NCI-H1092 (cell line): ENCODE measurements at regions not wholly inside any gene's neighbourhood (a gene's known extent, or its start where the extent isn't known, plus 50 kb on each side); places are given as distances from the start of the nearest gene placed in this dataset.
A peak's percentile ranks its signal among the peaks of the same experiment; 100 is the strongest.
"Not testable (repeated sequence)": the region's sequence is repeated elsewhere in the genome, so short reads cannot be mapped to it uniquely, and the experiment has no call there.

Experiments
- DNase-seq: peaks from one replicate; lab custom pipeline; 2025; lab: John Stamatoyannopoulos, UW

DNA sequence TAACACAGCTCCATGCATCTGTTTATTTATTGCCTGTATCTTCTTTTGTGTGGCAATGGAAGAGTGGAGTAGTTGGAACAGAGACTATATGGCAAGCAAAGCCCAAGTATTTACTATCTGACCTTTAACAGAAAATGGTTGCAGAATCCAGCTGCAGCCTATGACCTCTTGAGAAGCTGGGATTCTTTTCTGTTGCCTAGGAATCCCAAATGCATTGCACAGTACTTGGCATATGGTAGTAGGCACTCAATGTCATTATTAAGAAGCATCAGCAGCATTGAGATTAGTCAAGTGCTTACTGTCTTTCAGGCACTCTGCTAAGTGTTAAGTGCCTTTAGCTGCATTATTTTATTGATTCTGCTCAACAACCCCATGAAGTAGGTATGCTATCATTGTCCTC lies 331.6 kb downstream of the CCDC85A start:
- DNase-seq: no peak

DNA sequence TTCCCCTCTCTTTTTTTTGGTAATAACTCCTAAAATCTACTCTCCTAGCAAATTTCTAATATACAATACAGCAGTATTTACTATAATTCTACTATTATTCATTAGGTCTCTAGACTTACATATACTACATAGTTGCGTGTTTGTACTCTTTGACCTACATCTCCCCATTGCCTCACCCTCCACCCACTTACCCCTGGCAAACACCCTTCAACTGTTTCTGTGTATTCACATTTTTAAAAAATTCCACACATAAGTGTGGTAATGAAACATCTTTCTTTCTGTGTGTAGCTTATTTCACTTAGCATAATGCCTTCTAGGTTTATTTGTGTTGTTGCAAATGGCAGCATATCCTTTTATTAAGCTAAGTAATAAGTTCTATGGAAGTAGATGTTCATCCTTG lies 336.0 kb downstream of the CCDC85A start:
- DNase-seq: no peak

DNA sequence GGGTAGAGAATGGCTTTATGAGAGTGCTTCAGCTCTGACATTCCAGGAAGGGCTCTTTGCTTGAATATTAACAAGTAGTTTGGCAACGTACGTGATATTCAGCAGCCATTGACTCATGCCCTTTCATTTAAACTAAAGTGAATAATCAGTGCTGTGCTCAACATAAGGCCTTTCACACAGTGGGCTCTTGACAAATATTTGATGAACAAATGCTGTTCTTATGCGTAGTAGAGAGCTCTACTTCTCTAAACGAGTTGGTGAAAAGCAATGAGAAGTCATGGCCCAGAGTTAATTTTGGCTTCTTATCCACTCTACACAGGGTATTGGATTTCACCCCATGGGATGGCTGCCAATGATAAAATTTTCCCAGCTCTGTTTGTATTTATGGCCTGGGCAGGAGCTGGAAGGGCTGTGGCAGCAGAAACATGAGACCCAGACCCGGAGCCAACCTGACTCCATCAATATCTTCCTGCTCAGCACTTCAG lies 338.9 kb downstream of the CCDC85A start:
- DNase-seq: peak; percentile 85

DNA sequence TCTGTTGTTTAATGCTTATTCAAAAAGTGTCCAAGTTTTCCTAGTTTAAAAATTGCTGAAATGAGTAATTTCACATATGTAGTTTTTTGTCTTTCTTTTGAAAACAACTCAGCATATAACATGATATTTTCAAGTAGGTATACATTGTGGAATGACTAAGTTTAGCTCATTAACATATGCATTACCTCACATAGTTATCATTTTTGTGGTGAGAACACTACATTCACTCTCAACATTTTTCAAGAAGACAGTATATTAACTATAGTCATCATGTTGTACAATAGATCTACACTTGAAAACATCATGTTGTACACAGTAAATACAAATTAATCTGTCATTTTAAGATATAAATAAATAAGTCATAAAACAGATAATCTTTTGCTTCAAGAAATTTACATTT lies 340.0 kb downstream of the CCDC85A start:
- DNase-seq: no peak

DNA sequence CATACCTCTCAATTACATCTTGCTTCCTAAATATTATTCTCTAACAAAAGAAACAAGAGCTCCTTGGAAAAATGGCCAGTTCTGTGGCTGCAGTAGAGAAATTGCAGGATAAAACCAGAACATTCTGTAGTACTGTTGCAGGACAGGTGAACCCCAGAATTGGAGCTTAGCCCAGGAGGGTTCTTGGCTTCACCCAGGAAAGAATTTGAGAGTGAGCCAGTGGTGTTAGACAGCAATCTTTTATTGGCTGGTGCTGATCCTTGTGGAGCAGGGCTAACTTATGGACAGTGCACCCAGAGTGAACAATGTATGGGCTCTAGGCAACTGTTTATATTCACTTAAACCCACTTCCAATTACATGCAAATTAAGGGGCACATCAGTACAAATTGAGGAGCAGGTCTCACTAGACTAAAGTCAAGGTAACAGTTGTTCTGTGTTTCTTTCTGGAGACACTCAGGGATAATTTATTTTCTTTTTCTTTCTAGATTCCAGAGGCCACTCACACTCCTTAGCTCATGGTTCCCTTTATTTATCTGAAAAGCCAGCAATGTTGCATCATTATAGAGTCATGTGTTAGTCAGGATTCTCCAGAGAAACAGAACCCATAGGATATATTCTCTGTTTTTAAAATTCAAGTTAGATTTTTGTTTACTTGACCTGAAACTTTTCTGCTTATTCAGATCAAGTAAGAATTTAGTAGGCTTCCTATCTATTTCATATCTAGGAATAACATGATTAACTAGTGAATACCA lies 348.1 kb downstream of the CCDC85A start:
- no peak for DNase-seq

DNA sequence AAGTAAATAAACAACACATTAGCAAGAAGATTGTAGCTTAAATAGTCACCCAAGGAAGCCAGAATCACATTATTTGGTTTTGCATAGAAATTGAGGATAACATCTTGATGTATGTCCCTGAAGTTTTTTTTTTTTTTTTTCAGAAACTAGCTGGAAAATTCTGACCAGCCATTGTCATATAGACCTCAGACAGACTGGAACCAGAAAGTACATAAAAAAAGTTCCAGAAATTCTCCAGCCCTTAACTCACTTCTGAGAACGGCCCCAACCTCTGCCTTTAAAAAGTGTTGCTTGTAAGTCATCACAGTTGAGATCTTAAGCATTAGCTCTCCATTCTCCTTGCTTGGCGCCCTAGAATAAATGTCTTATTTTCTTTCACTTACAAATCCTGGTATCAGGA lies 350.5 kb downstream of the CCDC85A start:
- no peak for DNase-seq

DNA sequence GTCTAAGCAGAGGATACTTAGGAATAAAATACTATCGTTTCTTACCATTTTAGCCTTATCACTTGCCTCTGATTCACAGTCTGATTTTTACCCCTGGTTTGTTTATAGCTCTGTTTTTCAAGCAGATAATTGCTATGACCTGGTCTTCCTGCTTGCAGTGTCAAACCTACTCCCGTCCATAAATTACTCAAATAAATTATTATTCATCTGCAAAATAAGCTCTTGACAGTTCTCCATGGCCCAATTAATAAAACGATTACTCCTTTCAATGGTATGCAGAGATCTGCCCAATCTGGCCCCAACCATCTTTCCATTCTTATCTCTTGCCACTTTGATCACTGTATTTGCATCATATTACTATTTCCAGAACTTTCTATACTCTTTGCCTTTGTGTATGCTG lies 354.0 kb downstream of the CCDC85A start:
- no peak for DNase-seq

DNA sequence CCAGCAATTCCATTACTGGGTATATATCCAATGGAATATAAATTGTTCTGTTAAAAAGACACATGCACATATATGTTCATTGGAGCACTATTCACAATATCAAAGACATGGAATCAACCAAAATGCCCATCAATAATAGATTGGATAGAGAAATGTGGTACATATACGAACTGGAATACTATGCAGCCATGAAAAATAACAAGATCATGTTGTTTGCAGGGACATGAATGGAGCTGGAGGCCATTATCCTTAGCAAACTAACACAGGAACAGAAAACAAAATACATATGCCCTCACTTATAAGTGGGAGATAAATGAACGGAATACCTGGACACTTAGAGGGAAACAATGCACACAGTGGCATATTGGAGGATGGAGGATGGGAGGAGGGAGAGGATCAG lies 355.8 kb downstream of the CCDC85A start:
- no peak for DNase-seq

DNA sequence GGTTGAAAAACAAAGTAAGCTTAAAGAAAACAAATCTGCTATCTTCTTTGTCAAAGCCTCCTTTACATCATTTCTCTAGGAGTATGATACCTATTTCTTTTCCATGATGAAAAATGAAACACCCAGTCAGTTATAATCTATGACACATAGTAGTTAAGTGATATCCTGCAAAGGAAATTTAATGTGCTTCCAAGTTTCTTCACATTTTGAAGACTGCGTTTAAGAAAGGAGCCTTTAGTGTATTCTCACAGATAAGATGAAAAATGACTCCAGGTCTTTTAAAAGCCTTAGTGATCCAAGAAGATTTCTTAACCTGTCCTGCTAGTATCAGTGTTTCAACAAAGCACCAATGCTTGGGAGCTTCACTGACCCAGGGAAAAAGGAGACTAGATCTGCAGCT lies 356.7 kb downstream of the CCDC85A start:
- DNase-seq: no peak

DNA sequence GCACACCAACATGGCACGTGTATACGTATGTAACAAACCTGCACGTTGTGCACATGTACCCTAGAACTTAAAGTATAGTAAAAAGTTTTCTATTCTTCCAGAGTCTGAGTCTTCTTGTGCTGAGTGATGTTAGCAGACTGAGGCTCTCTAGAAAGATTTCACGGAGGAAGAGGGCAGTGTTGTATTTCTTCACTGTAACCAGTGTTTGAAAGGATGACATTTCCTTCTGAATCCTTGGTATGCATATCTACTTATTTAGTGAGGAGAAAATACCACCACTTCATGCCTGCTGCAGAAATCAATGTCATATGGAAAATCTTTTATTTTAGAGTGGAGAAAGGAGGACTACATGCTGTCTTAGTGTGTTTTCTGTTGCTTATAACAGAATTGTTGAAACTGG lies 357.1 kb downstream of the CCDC85A start:
- no peak for DNase-seq

DNA sequence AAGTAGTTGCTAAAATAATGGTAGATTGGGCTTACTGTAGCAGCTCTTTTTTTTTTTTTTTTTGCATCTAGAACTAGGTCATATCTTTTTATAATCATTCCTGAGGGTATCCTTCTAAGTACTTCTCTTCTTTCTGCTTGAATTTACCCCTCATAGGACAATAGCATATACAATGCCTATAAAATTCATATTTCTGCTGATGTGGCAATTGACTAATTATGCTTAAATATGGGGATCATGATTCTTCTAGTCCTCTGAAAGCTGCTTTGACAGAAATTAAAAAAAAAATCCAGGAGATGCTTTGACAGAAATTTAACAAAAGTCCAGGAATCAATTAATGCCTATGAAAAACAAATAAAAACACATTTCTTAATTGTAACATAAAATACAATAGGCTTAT lies 358.4 kb downstream of the CCDC85A start:
- no peak for DNase-seq

DNA sequence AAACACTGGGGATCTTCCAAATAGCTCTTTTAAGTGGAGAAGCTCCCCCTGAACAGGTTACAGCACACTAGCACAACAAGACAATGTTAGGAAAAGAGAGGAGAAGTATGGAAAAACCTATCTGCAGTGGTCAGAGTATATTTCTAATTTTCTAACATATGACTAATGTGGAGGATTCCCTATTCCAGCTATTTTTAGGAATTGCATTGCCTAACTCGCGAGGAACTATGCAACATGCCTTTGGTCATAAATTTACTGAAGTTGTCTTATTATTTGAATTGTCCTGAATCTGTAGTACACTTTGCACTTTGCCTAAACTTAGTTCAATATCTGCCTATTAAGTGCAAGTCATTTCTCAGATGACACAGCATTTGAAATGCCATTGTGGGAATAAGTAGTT lies 381.4 kb downstream of the CCDC85A start:
- DNase-seq: no peak

DNA sequence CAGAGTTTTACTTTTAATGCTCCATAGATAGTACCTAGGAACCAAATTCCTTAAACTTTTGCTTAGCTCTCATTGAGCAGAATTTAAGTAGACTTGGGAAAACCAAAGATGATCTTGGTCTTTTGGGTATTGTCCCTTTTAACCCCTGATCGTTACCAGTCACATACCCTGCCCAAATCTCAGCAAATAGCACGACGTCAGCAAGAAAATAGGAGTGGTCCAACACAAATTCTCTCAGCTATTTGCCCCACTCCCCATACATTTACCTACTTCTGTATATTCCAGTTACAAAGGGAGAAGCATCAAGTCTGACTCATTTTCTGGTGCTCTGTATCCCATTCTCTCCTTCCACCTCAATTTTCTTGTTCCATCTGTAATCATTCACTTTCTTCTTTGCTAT lies 387.3 kb downstream of the CCDC85A start:
- DNase-seq: no peak

DNA sequence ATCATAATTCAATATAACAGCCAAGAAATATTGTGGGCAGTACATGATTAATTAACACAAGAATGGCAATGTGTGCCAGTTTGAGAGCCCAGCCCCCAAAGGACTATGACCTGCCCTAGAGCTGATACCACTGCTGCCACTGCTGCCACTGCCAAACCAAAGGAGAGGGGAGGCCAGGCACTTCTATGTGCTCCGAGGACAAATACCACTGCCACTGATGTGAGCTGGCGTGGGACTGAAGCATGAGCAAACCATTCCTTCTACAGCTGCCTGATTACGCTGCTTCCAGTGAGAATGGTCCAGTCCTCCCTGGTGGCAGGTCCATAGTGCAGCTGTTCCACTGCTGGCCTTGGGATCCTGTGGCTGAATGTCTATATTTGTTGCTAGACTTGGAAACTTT lies 392.2 kb downstream of the CCDC85A start:
- DNase-seq: no peak

DNA sequence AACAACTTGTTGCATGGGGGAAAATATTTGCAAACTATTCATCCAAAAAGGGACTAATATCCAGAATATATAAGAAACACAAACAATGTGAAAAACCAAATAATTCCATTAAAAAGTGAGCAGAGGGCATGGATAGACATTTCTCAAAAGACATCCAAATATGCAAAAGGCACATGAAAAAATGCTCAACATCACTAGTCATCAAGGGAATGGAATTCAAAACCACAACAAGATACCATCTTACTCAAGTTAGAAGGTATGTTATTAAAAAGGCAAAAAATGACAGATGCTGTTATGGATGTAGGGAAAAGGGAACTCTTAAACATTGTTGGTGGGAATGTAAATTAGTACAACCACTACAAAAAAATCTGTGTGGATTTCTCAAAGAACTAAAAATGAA lies 396.5 kb downstream of the CCDC85A start:
- no peak for DNase-seq

DNA sequence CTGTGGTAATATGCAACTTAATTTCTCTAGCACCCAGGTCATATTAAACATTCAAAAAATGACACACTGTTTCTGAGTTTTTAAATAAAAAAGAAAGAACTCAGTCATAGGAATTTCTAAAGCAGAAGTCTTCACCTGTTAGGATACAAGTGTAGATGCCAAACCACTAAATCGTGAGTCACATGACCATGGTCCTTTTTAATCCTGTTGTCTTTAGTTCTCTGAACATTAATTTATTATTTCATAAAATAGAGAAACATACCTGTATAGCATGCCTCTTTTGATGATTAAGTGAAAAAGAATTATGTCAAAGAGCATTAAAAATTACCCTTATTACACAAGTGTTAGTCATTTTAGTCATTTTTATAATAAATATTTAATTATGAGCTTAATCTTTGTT lies 398.8 kb downstream of the CCDC85A start:
- no peak for DNase-seq

DNA sequence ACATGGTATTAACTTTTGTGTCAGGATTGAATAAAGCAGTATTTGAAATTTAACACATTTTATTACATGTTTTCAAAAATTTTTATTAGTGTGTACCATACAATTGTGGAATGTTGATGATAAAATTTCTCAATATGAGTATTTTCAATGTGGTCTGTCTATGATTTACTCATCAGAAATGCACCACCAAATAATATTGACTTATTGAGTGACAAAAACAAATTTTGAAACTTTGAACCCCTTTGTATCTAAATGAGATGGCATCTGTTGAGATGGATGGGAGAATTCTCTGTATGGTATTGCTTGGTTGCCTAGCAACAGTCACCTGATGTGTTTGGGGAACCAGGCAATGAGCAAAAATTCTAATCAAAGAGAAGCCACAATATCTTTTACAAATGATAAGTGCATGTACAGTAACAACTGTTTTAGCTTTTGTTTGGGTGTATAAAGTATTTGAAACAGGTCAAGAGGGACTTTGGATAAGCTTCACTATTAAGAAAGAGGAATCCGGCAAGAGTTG lies 400.1 kb downstream of the CCDC85A start:
- no peak for DNase-seq

DNA sequence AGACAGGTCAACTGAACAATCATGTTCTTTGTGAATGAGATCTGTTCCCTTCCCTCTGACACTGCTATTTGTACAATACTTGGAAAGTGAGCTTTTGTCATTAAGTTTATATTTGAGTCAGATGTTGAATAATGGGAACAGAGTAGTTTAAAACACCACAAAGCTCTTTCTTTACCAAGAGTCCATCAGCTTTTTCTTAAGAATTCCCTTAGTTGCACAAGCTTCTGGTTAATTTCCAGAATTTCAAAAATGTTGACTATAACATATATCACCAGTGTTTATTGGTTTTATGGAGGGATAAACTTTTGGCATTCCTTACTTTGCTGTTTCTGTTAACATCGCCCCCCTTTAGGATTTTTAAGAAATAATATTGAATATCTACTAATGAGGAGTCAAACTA lies 403.7 kb downstream of the CCDC85A start:
- no peak for DNase-seq

DNA sequence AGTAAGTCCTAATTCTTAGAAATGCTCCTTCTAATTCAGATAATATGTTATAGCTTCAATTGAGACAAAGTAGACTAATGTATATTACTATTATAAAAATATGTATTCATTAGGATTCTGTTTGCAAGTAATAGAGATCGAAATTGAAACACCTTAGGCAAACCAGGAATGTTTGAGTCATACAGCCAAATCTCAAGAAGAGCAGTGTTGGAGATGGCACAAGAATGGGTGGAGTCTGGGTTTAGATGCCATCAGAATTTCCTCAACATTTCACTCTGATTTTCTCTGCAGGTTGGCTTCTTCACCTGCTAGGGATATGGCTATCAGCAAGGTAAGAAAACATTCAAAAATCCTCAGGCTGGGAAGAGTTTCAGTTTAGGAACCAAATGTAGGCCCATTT lies 405.4 kb downstream of the CCDC85A start:
- no peak for DNase-seq

DNA sequence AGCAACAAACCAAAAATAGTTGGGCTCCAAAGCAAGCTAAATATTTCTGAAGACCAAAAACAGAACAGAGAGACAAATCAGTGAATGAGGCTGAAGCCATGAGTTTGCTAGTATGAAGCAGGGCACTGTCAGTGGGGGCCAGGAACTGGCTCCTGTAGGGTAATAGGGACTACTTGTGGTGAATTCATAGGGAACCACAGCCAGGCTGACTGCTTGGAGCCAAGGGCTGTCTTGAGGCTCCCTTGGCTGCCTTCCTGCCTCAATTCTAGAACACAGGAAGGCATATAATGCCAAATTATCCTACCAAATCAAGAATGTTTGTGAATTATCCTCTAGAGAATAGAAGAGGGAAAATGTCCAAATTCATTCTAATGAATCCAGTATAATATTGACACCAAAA lies 406.0 kb downstream of the CCDC85A start:
- DNase-seq: no peak

DNA sequence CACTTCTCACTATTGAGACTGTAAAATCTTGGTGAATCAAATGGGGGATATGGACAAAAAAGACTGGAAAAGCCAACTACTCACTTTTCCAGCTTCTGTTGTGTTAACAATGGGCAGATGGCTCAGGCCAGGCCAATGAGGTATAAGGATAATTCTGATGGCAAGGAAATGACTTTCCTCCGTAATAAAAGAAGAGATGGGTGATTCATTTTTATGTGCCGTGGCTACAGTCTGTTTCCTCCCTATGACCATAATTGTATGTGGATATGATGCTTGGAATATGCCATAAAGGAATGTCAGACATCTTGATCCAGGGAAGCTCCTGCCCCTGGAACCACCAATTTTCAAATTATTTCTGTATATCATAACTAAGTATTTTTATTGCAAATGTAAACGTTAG lies 406.8 kb downstream of the CCDC85A start:
- no peak for DNase-seq

DNA sequence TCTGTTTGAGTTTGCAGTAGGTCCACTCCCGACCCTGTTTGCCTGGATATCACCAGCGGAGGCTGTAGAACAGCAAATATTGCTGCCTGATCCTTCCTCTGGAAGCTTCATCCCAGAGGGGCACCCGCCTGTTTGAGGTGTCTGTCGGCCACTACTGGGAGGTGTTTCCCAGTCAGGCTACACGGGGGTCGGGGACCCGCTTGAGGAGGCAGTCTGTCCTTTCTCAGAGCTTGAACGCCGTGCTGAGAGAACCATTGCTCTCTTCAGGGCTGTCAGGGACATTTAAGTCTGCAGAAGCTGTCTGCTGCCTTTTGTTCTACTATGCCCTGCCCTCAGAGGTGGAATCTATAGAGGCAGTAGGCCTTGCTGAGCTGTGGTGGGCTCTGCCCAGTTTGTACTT lies 422.3 kb downstream of the CCDC85A start:
- DNase-seq: not testable (repeated sequence)

DNA sequence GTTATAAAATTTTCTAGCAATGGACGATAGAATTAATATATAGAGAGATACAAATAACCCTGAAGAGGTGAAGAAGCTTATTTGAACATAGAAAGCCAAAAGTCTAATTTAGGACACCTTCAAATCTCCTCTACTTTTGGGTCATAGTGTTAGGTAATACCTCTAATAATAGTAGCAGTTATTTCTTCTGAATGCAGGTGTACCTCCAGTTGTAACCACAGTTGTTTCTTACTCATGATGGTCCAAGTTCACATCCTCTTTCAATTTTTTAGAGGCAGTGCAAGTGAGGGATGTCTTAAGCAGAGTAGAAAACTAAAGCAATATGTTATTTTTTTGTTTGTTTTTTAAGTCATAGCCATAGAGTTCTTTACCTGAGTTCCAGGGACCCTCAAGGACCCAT lies 429.5 kb downstream of the CCDC85A start:
- DNase-seq: no peak

DNA sequence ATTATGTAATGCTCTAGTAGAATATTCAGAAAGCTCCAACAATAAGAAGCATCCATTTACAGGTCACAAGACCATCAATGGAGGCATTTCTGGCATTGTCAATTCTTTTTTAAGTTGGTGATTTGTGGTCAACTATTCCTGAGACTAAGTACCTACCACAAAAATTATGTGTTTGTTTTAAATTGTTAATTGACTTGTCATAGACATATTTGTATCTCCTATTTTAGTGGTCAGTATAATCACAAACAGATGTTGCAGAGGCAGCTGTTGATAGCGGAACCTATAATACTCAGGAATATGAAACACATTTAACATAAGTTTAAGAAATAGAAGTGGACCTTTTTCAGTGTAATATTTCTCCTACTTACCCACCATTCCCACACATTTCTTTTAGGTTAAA lies 430.1 kb downstream of the CCDC85A start:
- no peak for DNase-seq
